Keratinocyte (primary cell): ENCODE measurements at regions not wholly inside any gene's neighbourhood (a gene's known extent, or its start where the extent isn't known, plus 50 kb on each side); places are given as distances from the start of the nearest gene placed in this dataset.

ENCODE experiments used
- DNase-seq: peaks from one replicate; pipeline ENCODE4 v3.0.0-alpha.2; 2011; ENCODE audit warnings: low read depth, missing footprints, low spot score
- FAIRE-seq: peaks from 2 replicates; lab custom pipeline; 2011; peaks lifted over from hg19 to GRCh38; lab: Jason Lieb, UNC
- H2AFZ ChIP-seq: 2 replicates; pipeline ENCODE4 v1.6.0; 2012; ENCODE audit warnings: low read length, control low read depth, inconsistent platforms; ENCODE audit not compliant: control insufficient read depth
- H3K27ac ChIP-seq: 2 replicates; pipeline ENCODE4 v1.5.1; 2011; ENCODE audit warnings: low read length; ENCODE audit not compliant: control insufficient read depth, insufficient read depth
- H3K27me3 ChIP-seq: 3 replicates; pipeline ENCODE4 v1.6.0; 2011; ENCODE audit warnings: low read length; ENCODE audit not compliant: control insufficient read depth, insufficient read depth; ENCODE audit errors: extremely low read depth
- H3K36me3 ChIP-seq, 2 experiments: 2 replicates in 1 of 2; 3 replicates in 1 of 2; pipeline ENCODE4 v1.5.1; 2011; ENCODE audit warnings: low read length in 2 of 2, mild to moderate bottlenecking in 1 of 2; ENCODE audit not compliant: control insufficient read depth in 2 of 2, insufficient read depth in 2 of 2; ENCODE audit errors: extremely low read depth in 1 of 2
- H3K4me1 ChIP-seq: 3 replicates; pipeline ENCODE4 v1.5.1; 2011; ENCODE audit warnings: low read length; ENCODE audit not compliant: control insufficient read depth, insufficient read depth; ENCODE audit errors: extremely low read depth
- H3K4me2 ChIP-seq: 3 replicates; pipeline ENCODE4 v1.6.0; 2011; ENCODE audit warnings: low read depth, low read length; ENCODE audit not compliant: control insufficient read depth, insufficient read depth; ENCODE audit errors: extremely low read depth
- H3K4me3 ChIP-seq, 3 experiments: fragments of 200-600 bp in 1 of 3; sonication (generic) in 1 of 3; 2 replicates in 2 of 3; 3 replicates in 1 of 3; pipeline ENCODE4 v1.5.1; 2011 to 2016; ENCODE audit warnings: low read length in 3 of 3, mild to moderate bottlenecking in 3 of 3, control low read depth in 2 of 3, inconsistent platforms in 1 of 3, low read depth in 1 of 3, mixed read lengths in 1 of 3, mixed run types in 1 of 3, moderate library complexity in 1 of 3; ENCODE audit not compliant: control insufficient read depth in 2 of 3, insufficient read depth in 2 of 3; ENCODE audit errors: extremely low read depth in 1 of 3
- H3K79me2 ChIP-seq: 2 replicates; pipeline ENCODE4 v1.6.0; 2012; ENCODE audit warnings: low read length; ENCODE audit not compliant: control insufficient read depth, insufficient read depth
- H3K9ac ChIP-seq: 3 replicates; pipeline ENCODE4 v1.6.0; 2011; ENCODE audit warnings: low read length; ENCODE audit not compliant: control insufficient read depth, insufficient read depth; ENCODE audit errors: extremely low read depth
- H3K9me1 ChIP-seq: 3 replicates; pipeline ENCODE4 v1.6.0; 2011; ENCODE audit warnings: low read length; ENCODE audit not compliant: control insufficient read depth, insufficient read depth; ENCODE audit errors: extremely low read depth
- H3K9me3 ChIP-seq: 2 replicates; pipeline ENCODE4 v1.5.1; 2012; ENCODE audit warnings: low read depth, low read length; ENCODE audit not compliant: control insufficient read depth
- H4K20me1 ChIP-seq: 3 replicates; pipeline ENCODE4 v1.6.0; 2011; ENCODE audit warnings: low read length; ENCODE audit not compliant: control insufficient read depth, insufficient read depth; ENCODE audit errors: extremely low read depth
- CTCF ChIP-seq, 3 experiments: IDR thresholded peaks in 1 of 3; conservative IDR thresholded peaks in 1 of 3; optimal IDR thresholded peaks in 1 of 3; 2 replicates in 2 of 3; 3 replicates in 1 of 3; pipeline versions ENCODE3 to v1.5.1; 2011; ENCODE audit warnings: low read length in 3 of 3, mild to moderate bottlenecking in 3 of 3, moderate library complexity in 2 of 3, control low read depth in 1 of 3, inconsistent platforms in 1 of 3; ENCODE audit not compliant: insufficient read depth in 2 of 3; ENCODE audit errors: extremely low read depth in 1 of 3
- EZH2 ChIP-seq: IDR thresholded peaks from one replicate; pipeline ENCODE4 v1.6.1; 2012; ENCODE audit warnings: inconsistent platforms, mild to moderate bottlenecking, low read length, moderate library complexity
- dilution Hi-C: fragments of 300-500 bp; cut with MboI; formaldehyde crosslinking; loops from one replicate; pipeline ENCODE4 v1.7.0; 2020; ENCODE audit warnings: low sequenced_read_pairs; ENCODE audit not compliant: extremely low pct_ligation_motif_present

- no peaks in the 10 kb centered on the region for H3K36me3 ChIP-seq
- no peaks in the 10 kb centered on the region for H3K9me1 ChIP-seq
- no peaks in the 10 kb centered on the region for H3K27me3 ChIP-seq
- no peak overlapping the region for H3K27ac ChIP-seq
- H3K4me3 ChIP-seq: no peak overlapping the region
- no peak overlapping the region for H3K9ac ChIP-seq
- DNase-seq (no peak), FAIRE-seq (no peak)
- H4K20me1 ChIP-seq: no peaks in the 10 kb centered on the region
- no peaks in the 10 kb centered on the region for H3K4me1 ChIP-seq
- no peaks in the 10 kb centered on the region for H3K79me2 ChIP-seq
- TF ChIP-seq EZH2 (no peak), CTCF (optimal IDR thresholded peaks at IDR 0.05 in 1 of 3, IDR thresholded peaks at IDR 0.05 in 1 of 3, conservative IDR thresholded peaks at IDR 0.05 in 1 of 3; ENCODE audit: extremely low read depth in 1 of 3, insufficient read depth in 2 of 3, low read length in 3 of 3) (no peak)
- H2AFZ ChIP-seq: no peak overlapping the region
- H3K4me2 ChIP-seq: no peak overlapping the region
- H3K9me3 ChIP-seq: no peaks in the 10 kb centered on the region
- dilution Hi-C loops: no loop called here
These were observed 106.4 kb downstream of the AQP9 start for GRCh38 chr15:58244536-58244935.

GRCh38 chr15:58246041-58246440 lies 107.9 kb downstream of the AQP9 start:
- DNase-seq: no peak
- Histone ChIP-seq H4K20me1 (no peaks in the 10 kb centered on the region), H3K9me3 (no peaks in the 10 kb centered on the region), H3K4me3 (no peak overlapping the region), H3K4me1 (no peaks in the 10 kb centered on the region), H3K9me1 (no peaks in the 10 kb centered on the region), H3K4me2 (no peak overlapping the region), H3K79me2 (no peaks in the 10 kb centered on the region), H3K27ac (no peak overlapping the region), H3K9ac (no peak overlapping the region), H2AFZ (no peak overlapping the region), H3K27me3 (no peaks in the 10 kb centered on the region), H3K36me3 (no peaks in the 10 kb centered on the region)
- dilution Hi-C loops: no loop called here
- no peak for FAIRE-seq
- TF ChIP-seq CTCF (optimal IDR thresholded peaks at IDR 0.05 in 1 of 3, IDR thresholded peaks at IDR 0.05 in 1 of 3, conservative IDR thresholded peaks at IDR 0.05 in 1 of 3; ENCODE audit: extremely low read depth in 1 of 3, insufficient read depth in 2 of 3, low read length in 3 of 3): no peak
- TF ChIP-seq EZH2: no peak
